BJ (cell line): ENCODE measurements at regions not wholly inside any gene's neighbourhood (a gene's known extent, or its start where the extent isn't known, plus 50 kb on each side); places are given as distances from the start of the nearest gene placed in this dataset.

Source experiments
- CTCF ChIA-PET: fragments of 350-600 bp; formaldehyde crosslinking; extraction: SDS; loops from one replicate; lab custom pipeline; 2021; ENCODE audit warnings: antibody characterized with exemption, inconsistent platforms; lab: Yijun Ruan, JAX
- POLR2A ChIA-PET: fragments of 300-600 bp; sonication (Branson Sonifier 250); formaldehyde crosslinking; extraction: SDS; loops from one replicate; lab custom pipeline; 2021; ENCODE audit warnings: antibody characterized with exemption; lab: Charles Lee
- DNase-seq: peaks from one replicate; pipeline ENCODE4 v3.0.0-alpha.2; 2011; ENCODE audit warnings: low read depth
- H3K27me3 ChIP-seq: 2 replicates; pipeline ENCODE4 v1.6.0; 2011; ENCODE audit warnings: low read length; ENCODE audit not compliant: control insufficient read depth, insufficient read depth
- H3K36me3 ChIP-seq: 2 replicates; pipeline ENCODE4 v1.5.1; 2011; ENCODE audit warnings: low read length; ENCODE audit not compliant: control insufficient read depth, insufficient read depth
- H3K4me3 ChIP-seq: 2 replicates; pipeline ENCODE4 v1.5.1; 2011; ENCODE audit warnings: low read depth, mild to moderate bottlenecking, control low read depth, low read length
- CTCF ChIP-seq: IDR thresholded peaks from 2 replicates; pipeline ENCODE4 v1.5.1; 2011; ENCODE audit warnings: low read depth, mild to moderate bottlenecking, control low read depth, inconsistent platforms, low read length, moderate library complexity; ENCODE audit not compliant: insufficient read depth

- ChIA-PET CTCF (no interaction called here), POLR2A (no interaction called here)
- DNase-seq: no peak
- no peak for TF ChIP-seq CTCF
- no peaks in the 10 kb centered on the region for H3K27me3 ChIP-seq
- no peak overlapping the region for H3K4me3 ChIP-seq
- no peaks in the 10 kb centered on the region for H3K36me3 ChIP-seq
Observed at GRCh38 chr10:8712656-8713055, 658.2 kb downstream of the GATA3 start.

GRCh38 chr10:8719971-8720370 lies 665.5 kb downstream of the GATA3 start:
- TF ChIP-seq CTCF: no peak
- ChIA-PET CTCF (no interaction called here), POLR2A (no interaction called here)
- H3K4me3 ChIP-seq: no peak overlapping the region
- no peak for DNase-seq
- H3K36me3 ChIP-seq: no peaks in the 10 kb centered on the region
- no peaks in the 10 kb centered on the region for H3K27me3 ChIP-seq

- TF ChIP-seq CTCF: no peak
- no peaks in the 10 kb centered on the region for H3K36me3 ChIP-seq
- no peaks in the 10 kb centered on the region for H3K27me3 ChIP-seq
- ChIA-PET POLR2A (no interaction called here), CTCF (no interaction called here)
- H3K4me3 ChIP-seq: no peak overlapping the region
- no peak for DNase-seq
Observed at GRCh38 chr10:8721650-8722049, 667.2 kb downstream of the GATA3 start.

- H3K4me3 ChIP-seq: no peak overlapping the region
- no peak for DNase-seq
- H3K36me3 ChIP-seq: no peaks in the 10 kb centered on the region
- no peaks in the 10 kb centered on the region for H3K27me3 ChIP-seq
- TF ChIP-seq CTCF: no peak
- CTCF ChIA-PET: no interaction called here
- POLR2A ChIA-PET: no interaction called here
Observed at GRCh38 chr10:8722835-8723234, 668.3 kb downstream of the GATA3 start.

- no peaks in the 10 kb centered on the region for H3K27me3 ChIP-seq
- H3K36me3 ChIP-seq: no peaks in the 10 kb centered on the region
- no peak for TF ChIP-seq CTCF
- DNase-seq: no peak
- ChIA-PET POLR2A (no interaction called here), CTCF (no interaction called here)
- H3K4me3 ChIP-seq: no peak overlapping the region
Observed at GRCh38 chr10:8725343-8725742, 670.9 kb downstream of the GATA3 start.
